NCI-H146 treated with DMSO at 0.1 percent for 48 hours (cell line): ENCODE measurements at regions not wholly inside any gene's neighbourhood (a gene's known extent, or its start where the extent isn't known, plus 50 kb on each side); places are given as distances from the start of the nearest gene placed in this dataset.

Source experiments
- DNase-seq: peaks from one replicate; lab custom pipeline; 2025; ENCODE audit not compliant: unreplicated experiment; lab: John Stamatoyannopoulos, UW

- no peak for DNase-seq
These were observed 127.2 kb upstream of the AGA start for GRCh38 chr4:177569434-177569833.

GRCh38 chr4:177573507-177573906 is 131.3 kb upstream of the AGA start:
- no peak for DNase-seq

GRCh38 chr4:177574446-177574845 is 132.2 kb upstream of the AGA start:
- DNase-seq, result no peak

GRCh38 chr4:177579649-177580048 is 137.4 kb upstream of the AGA start:
- DNase-seq, result no peak

- DNase-seq, result no peak
These were observed 140.8 kb upstream of the AGA start for GRCh38 chr4:177582992-177583391.

- DNase-seq, result no peak
These were observed 145.8 kb upstream of the AGA start for GRCh38 chr4:177587989-177588388.

- DNase-seq, result no peak
These were observed 153.1 kb upstream of the AGA start for GRCh38 chr4:177595386-177595785.

- DNase-seq, result no peak
These were observed 153.8 kb upstream of the AGA start for GRCh38 chr4:177596035-177596434.

GRCh38 chr4:177596991-177597390 is 154.8 kb upstream of the AGA start:
- DNase-seq, result no peak

GRCh38 chr4:177605252-177605651 is 163.0 kb upstream of the AGA start:
- no peak for DNase-seq

GRCh38 chr4:177607111-177607573 is 164.9 kb upstream of the AGA start:
- DNase-seq, result no peak

GRCh38 chr4:177611974-177612664 is 169.9 kb upstream of the AGA start:
- no peak for DNase-seq

GRCh38 chr4:177612684-177613083 is 170.4 kb upstream of the AGA start:
- no peak for DNase-seq

- no peak for DNase-seq
These were observed 190.2 kb upstream of the AGA start for GRCh38 chr4:177632481-177632880.

GRCh38 chr4:177638871-177639270 is 196.6 kb upstream of the AGA start:
- no peak for DNase-seq

- no peak for DNase-seq
These were observed 198.6 kb upstream of the AGA start for GRCh38 chr4:177640864-177641263.

GRCh38 chr4:177660223-177660622 is 218.0 kb upstream of the AGA start:
- no peak for DNase-seq

- no peak for DNase-seq
These were observed 225.4 kb upstream of the AGA start for GRCh38 chr4:177667687-177668086.

- DNase-seq, result no peak
These were observed 229.2 kb upstream of the AGA start for GRCh38 chr4:177671387-177671786.

GRCh38 chr4:177671845-177672244 is 229.6 kb upstream of the AGA start:
- no peak for DNase-seq

- DNase-seq, result no peak
These were observed 231.8 kb upstream of the AGA start for GRCh38 chr4:177673985-177674489.

- DNase-seq, result no peak
These were observed 238.1 kb upstream of the AGA start for GRCh38 chr4:177680308-177680707.

- DNase-seq, result no peak
These were observed 239.7 kb upstream of the AGA start for GRCh38 chr4:177681902-177682301.
